Superior temporal gyrus (tissue), 1 donor: ENCODE measurements at regions not wholly inside any gene's neighbourhood (a gene's known extent, or its start where the extent isn't known, plus 50 kb on each side); places are given as distances from the start of the nearest gene placed in this dataset.
"Not testable (repeated sequence)": the region's sequence is repeated elsewhere in the genome, so short reads cannot be mapped to it uniquely, and the experiment has no call there.

ENCODE experiments used
- DNase-seq: peaks from one replicate; pipeline ENCODE4 v3.0.0-alpha.2; 2016; ENCODE audit errors: extremely low spot score

GRCh38 chr9:89837934-89838310 is 233.1 kb downstream of the GADD45G start:
- no peak for DNase-seq

- no peak for DNase-seq
These were observed 233.8 kb downstream of the GADD45G start for GRCh38 chr9:89838621-89839020.

GRCh38 chr9:89839449-89839848 is 234.6 kb downstream of the GADD45G start:
- no peak for DNase-seq

- no peak for DNase-seq
These were observed 235.1 kb downstream of the GADD45G start for GRCh38 chr9:89839952-89840351.

- DNase-seq, result no peak
These were observed 236.6 kb downstream of the GADD45G start for GRCh38 chr9:89841456-89841855.

GRCh38 chr9:89842267-89842768 is 237.5 kb downstream of the GADD45G start:
- DNase-seq, result no peak

- no peak for DNase-seq
These were observed 238.3 kb downstream of the GADD45G start for GRCh38 chr9:89843074-89843473.

GRCh38 chr9:89843591-89843990 is 238.8 kb downstream of the GADD45G start:
- no peak for DNase-seq

GRCh38 chr9:89844075-89844474 is 239.3 kb downstream of the GADD45G start:
- DNase-seq, result no peak

- DNase-seq, result no peak
These were observed 239.7 kb downstream of the GADD45G start for GRCh38 chr9:89844535-89844934.

GRCh38 chr9:89845321-89845720 is 240.5 kb downstream of the GADD45G start:
- no peak for DNase-seq

- no peak for DNase-seq
These were observed 241.1 kb downstream of the GADD45G start for GRCh38 chr9:89845862-89846261.

- DNase-seq, result no peak
These were observed 243.5 kb downstream of the GADD45G start for GRCh38 chr9:89848060-89849040.

GRCh38 chr9:89849096-89849495 is 244.3 kb downstream of the GADD45G start:
- no peak for DNase-seq

GRCh38 chr9:89850153-89850552 is 245.3 kb downstream of the GADD45G start:
- no peak for DNase-seq

GRCh38 chr9:89850631-89851325 is 246.0 kb downstream of the GADD45G start:
- DNase-seq, result peak; percentile 43

GRCh38 chr9:89853161-89853560 is 248.3 kb downstream of the GADD45G start:
- no peak for DNase-seq

GRCh38 chr9:89853931-89854330 is 249.1 kb downstream of the GADD45G start:
- DNase-seq, result no peak

- no peak for DNase-seq
These were observed 250.1 kb downstream of the GADD45G start for GRCh38 chr9:89854715-89855475.

- not testable (repeated sequence) for DNase-seq
These were observed 251.5 kb downstream of the GADD45G start for GRCh38 chr9:89856296-89856695.

- not testable (repeated sequence) for DNase-seq
These were observed 252.1 kb downstream of the GADD45G start for GRCh38 chr9:89856950-89857349.

GRCh38 chr9:89859842-89860241 is 255.0 kb downstream of the GADD45G start:
- not testable (repeated sequence) for DNase-seq
